GM18511 (cell line): ENCODE measurements at regions not wholly inside any gene's neighbourhood (a gene's known extent, or its start where the extent isn't known, plus 50 kb on each side); places are given as distances from the start of the nearest gene placed in this dataset.
"Not testable (repeated sequence)": the region's sequence is repeated elsewhere in the genome, so short reads cannot be mapped to it uniquely, and the experiment has no call there.

ENCODE experiments used
- ATAC-seq: cut with Tn5 transposase; IDR thresholded peaks from one replicate; pipeline ENCODE4 v1.9.1; 2021; ENCODE audit warnings: mild to moderate bottlenecking, moderate library complexity; ENCODE audit not compliant: unreplicated experiment

GRCh38 chr2:111385226-111385957 is 264.7 kb downstream of the BCL2L11 start:
- not testable (repeated sequence) for ATAC-seq

- not testable (repeated sequence) for ATAC-seq
Observed at GRCh38 chr2:111390605-111391004, 269.9 kb downstream of the BCL2L11 start.

DNA sequence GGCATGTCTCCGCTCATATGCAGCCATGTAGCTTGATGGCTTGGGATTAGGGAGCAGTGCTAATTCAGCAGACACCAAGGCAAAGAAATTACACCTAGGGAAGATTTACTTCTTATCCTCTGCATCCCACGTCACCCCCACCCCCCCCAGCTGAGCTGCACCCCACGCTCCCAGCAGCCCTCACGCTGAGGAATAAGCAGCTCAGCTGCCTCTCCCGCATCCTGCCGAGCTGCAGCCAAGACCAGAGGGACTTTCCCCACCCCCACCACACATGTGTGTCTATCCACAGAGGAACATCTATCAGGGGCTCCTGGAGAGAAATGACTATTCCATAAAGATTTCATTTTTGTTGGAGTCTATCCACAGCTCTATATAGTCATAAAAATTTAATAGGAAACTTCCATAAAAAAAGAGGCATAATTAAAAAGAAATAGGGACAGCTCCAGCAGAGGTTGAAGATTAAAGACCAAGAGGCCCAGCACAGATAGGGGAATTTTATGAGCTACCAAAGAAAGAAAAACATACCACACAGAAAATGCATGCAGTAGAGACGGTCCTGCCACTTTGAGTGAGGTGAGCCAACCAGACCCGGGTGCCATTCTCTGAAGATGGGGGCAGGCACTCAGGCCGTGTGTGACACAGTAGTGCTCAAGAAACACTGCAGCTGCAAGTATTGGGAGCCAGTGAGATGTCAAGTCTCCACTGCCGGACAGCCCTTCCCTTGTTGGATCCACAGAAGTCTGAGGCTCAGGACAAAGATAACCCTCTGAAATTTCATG is 274.8 kb downstream of the BCL2L11 start:
- not testable (repeated sequence) for ATAC-seq

- ATAC-seq, result not testable (repeated sequence)
Observed at GRCh38 chr2:111400598-111401253, 280.0 kb downstream of the BCL2L11 start.

- not testable (repeated sequence) for ATAC-seq
Observed at GRCh38 chr2:111401270-111402140, 280.8 kb downstream of the BCL2L11 start.

GRCh38 chr2:111402450-111402849 is 281.7 kb downstream of the BCL2L11 start:
- not testable (repeated sequence) for ATAC-seq

GRCh38 chr2:111403287-111403686 is 282.6 kb downstream of the BCL2L11 start:
- not testable (repeated sequence) for ATAC-seq

- ATAC-seq, result not testable (repeated sequence)
Observed at GRCh38 chr2:111406616-111407015, 285.9 kb downstream of the BCL2L11 start.

GRCh38 chr2:111407632-111408194 is 287.0 kb downstream of the BCL2L11 start:
- ATAC-seq, result not testable (repeated sequence)

GRCh38 chr2:111410868-111411406 is 290.2 kb downstream of the BCL2L11 start:
- not testable (repeated sequence) for ATAC-seq

- ATAC-seq, result not testable (repeated sequence)
Observed at GRCh38 chr2:111411867-111412681, 291.4 kb downstream of the BCL2L11 start.

DNA sequence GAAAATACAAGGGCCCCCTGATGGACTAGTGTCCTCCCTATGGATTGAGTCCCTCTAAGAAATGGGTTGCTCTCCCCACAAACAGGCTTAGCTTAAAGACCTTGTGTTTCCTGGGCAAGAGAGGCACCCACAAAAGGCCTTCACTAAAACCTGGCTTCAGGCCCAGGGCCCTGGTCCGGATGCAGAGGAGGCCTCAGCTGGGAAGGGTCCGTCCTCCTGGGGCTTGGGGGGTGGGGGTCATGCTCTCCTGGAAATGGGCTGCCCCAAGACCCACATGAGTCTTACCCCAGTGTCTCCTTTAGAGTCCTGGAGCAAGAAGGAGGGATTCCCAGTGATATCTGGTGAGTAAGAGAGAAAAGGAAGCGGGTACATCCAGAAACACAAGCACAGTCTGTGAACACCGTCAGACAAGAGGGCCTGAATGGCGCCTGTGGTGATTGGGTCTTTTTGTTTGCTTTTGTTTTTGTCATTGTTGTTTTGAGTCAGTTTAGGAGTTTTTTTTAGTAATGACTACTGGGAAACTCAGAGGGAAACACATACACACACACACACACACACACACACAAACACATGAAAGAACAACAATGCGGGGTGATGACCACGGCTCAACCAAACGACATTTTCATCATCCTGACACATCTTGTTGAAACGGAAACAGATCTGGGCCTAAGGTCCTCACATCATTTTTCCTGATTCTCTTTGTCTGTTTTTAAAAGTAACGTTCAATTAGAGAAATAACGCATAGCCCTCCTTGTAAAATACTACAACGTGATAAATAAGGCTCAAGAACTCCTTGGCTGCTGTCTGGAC is 292.3 kb downstream of the BCL2L11 start:
- not testable (repeated sequence) for ATAC-seq

- ATAC-seq, result not testable (repeated sequence)
Observed at GRCh38 chr2:111413950-111414349, 293.2 kb downstream of the BCL2L11 start.

DNA sequence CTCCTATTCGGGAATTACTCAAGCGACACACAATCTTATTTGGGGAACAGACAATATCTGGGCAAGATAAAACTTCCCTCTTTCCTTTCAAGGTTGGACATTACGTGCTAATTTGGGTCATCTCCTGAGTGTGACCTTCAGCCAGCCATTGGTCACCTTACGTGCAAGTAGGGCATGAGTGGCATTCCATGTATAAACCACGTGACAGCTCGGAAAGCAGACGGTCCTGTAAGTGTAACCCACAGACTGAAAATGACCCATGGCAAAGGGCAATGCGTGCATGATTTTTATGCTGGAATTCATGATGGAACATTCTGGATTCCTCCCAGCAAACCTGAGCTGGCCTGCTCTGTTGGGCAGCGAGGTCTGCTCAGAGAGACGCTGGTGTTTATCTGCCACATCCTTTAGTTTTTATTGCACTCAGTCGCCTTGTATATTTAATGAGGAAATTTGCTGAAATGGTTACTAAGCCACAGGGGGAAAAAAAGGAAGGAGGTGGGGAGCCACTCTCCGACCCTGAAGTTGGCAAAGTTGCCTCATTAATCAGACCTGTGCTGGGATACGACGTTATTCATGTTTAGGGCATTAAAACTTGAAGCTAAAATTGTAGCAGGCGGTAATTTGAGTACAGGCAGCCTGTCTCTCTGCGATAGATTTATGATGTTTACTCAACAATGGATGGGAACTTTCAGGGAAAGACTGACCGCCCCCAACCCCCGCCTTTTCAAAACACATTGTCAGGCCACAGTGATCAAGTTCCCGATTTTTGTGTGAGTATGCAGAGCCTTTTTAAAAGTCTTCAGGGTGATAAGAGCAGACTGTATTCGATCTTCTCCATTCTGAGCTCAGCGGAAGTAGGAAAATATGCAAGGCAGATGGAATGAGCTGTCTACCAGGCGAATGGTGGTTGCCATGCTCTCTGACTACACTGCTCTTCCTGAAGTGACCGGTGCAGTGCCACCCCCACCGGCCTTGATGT is 295.3 kb downstream of the BCL2L11 start:
- not testable (repeated sequence) for ATAC-seq

DNA sequence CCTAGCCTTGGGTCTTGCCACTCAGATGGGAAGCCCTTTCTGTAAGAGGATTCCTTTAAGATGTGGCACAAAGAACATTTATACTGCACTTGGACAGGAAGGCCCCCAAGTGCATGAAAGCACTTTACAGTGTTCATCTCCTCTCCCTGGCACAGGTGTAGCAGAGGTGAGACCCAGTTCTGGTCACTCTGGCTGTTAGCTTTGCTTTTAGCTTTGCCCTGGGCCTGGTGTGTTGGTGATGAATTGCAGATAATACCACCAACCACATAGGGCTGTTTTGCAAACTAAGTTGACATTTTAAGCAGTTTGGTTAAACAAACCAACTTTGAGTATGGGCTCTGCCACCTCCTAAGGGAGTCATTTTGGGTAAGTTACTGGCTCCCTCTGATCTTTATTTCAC is 296.3 kb downstream of the BCL2L11 start:
- ATAC-seq, result not testable (repeated sequence)

GRCh38 chr2:111418091-111418875 is 297.6 kb downstream of the BCL2L11 start:
- not testable (repeated sequence) for ATAC-seq
